ENCODE measurements at regions not wholly inside any gene's neighbourhood (a gene's known extent, or its start where the extent isn't known, plus 50 kb on each side); places are given as distances from the start of the nearest gene placed in this dataset.

- no peak for DNase-seq
Measured at GRCh38 chr2:185145316-185146121, 547.2 kb downstream of the ZNF804A start.

- no peak for DNase-seq
Measured at GRCh38 chr2:185147361-185147760, 549.0 kb downstream of the ZNF804A start.

- no peak for DNase-seq
Measured at GRCh38 chr2:185152186-185152585, 553.9 kb downstream of the ZNF804A start.

- DNase-seq, result no peak
Measured at GRCh38 chr2:185161701-185162100, 563.4 kb downstream of the ZNF804A start.

GRCh38 chr2:185174353-185174752, 564.3 kb upstream of the FSIP2 start:
- DNase-seq, result no peak

GRCh38 chr2:185179743-185180142, 558.9 kb upstream of the FSIP2 start:
- no peak for DNase-seq

GRCh38 chr2:185181901-185182300, 556.7 kb upstream of the FSIP2 start:
- DNase-seq, result no peak

- no peak for DNase-seq
Measured at GRCh38 chr2:185185044-185185443, 553.6 kb upstream of the FSIP2 start.

- DNase-seq, result no peak
Measured at GRCh38 chr2:185187421-185187820, 551.2 kb upstream of the FSIP2 start.

GRCh38 chr2:185188656-185189055, 549.9 kb upstream of the FSIP2 start:
- DNase-seq, result no peak

GRCh38 chr2:185201063-185201462, 537.5 kb upstream of the FSIP2 start:
- DNase-seq, result no peak

- no peak for DNase-seq
Measured at GRCh38 chr2:185202381-185202780, 536.2 kb upstream of the FSIP2 start.

- DNase-seq, result no peak
Measured at GRCh38 chr2:185202945-185203528, 535.6 kb upstream of the FSIP2 start.

- peak in 1 of 2 donors; percentile 3 for DNase-seq
Measured at GRCh38 chr2:185208261-185208660, 530.3 kb upstream of the FSIP2 start.

- no peak for DNase-seq
Measured at GRCh38 chr2:185215497-185215896, 523.1 kb upstream of the FSIP2 start.

- DNase-seq, result no peak
Measured at GRCh38 chr2:185219981-185220380, 518.6 kb upstream of the FSIP2 start.

GRCh38 chr2:185222311-185222710, 516.3 kb upstream of the FSIP2 start:
- no peak for DNase-seq

GRCh38 chr2:185227391-185227790, 511.2 kb upstream of the FSIP2 start:
- DNase-seq, result no peak

GRCh38 chr2:185239491-185239890, 499.1 kb upstream of the FSIP2 start:
- no peak for DNase-seq

GRCh38 chr2:185240796-185241195, 497.8 kb upstream of the FSIP2 start:
- no peak for DNase-seq

GRCh38 chr2:185241556-185241955, 497.0 kb upstream of the FSIP2 start:
- DNase-seq, result no peak

- DNase-seq, result no peak
Measured at GRCh38 chr2:185242462-185242861, 496.1 kb upstream of the FSIP2 start.

GRCh38 chr2:185245216-185245615, 493.4 kb upstream of the FSIP2 start:
- no peak for DNase-seq

- no peak for DNase-seq
Measured at GRCh38 chr2:185245806-185246205, 492.8 kb upstream of the FSIP2 start.

All from right lung (tissue), 2 donors.